NCI-H526 (cell line): ENCODE measurements at regions not wholly inside any gene's neighbourhood (a gene's known extent, or its start where the extent isn't known, plus 50 kb on each side); places are given as distances from the start of the nearest gene placed in this dataset.
"Not testable (repeated sequence)": the region's sequence is repeated elsewhere in the genome, so short reads cannot be mapped to it uniquely, and the experiment has no call there.

ENCODE experiments used
- DNase-seq, 2 experiments: peaks; one replicate each; lab custom pipeline; 2025; lab: John Stamatoyannopoulos, UW

DNA sequence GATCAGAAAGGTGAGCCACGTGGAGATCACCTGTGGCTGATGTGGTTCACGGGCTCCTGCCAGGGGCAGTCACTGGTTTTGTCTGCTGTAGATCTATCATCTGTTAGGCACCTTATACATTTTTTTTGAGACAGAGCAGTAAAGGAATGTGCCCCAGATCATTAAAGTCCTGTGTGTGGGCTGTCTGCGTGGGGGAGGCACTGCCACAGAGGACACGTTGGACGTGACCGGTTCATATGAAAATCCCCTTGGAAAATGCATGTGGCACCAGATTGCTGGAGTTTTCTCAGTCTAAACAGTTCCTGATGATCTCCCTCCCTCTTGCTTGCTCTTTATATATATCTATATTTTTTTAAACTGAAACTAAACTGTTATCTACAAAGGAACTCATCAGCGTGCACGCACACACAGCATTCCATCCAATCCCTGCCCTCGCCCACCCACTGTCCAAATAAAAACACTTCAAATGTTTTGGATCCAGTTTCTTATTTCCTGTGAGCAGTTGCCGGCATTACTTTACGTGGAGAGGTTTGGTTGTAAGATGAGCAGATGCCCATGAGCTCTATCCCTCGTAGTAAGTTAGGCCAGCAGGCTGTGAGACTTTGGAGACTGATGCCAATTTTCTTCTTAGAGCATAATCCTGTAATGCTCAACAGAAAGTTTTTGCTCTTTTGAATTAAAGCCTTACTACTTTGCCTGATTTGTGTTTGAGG, 161.6 kb upstream of the EXOC2 start:
- no peak for DNase-seq

DNA sequence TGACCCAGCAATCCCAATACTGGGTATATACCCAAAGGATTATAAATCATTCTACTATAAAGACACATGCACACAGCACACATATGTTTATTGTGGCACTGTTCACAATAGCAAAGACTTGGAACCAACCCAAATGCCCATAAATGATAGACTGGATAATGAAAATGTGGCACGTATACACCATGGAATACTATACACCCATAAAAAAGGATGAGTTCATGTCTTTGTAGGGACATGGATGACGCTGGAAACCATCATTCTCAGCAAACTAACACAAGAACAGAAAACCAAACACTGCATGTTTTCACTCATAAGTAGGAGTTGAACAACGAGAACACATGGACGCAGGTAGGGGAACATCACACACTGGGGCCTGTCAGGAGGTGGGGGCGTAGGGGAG, 159.3 kb upstream of the EXOC2 start:
- not testable (repeated sequence) for DNase-seq

DNA sequence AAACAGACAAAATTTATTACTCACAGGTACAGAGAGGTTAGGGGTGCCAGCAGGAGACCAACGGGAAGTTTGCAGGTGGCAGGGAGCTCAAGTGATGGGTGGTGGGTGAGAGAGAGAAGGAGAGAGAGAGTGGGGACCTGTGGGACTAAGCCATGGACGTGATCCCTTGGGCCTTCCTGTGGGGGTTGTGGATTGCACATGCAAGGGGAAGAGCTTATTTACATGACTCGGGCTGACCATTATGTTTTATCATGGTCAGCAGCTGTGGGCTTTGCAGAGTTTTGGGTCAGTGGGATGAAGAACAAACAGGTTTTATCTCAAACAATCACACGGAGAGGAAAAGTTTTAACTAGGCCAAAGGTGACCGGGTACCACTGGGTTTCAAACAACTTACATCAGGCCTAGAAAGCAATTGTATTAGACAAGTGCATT, 156.2 kb upstream of the EXOC2 start:
- DNase-seq: no peak

DNA sequence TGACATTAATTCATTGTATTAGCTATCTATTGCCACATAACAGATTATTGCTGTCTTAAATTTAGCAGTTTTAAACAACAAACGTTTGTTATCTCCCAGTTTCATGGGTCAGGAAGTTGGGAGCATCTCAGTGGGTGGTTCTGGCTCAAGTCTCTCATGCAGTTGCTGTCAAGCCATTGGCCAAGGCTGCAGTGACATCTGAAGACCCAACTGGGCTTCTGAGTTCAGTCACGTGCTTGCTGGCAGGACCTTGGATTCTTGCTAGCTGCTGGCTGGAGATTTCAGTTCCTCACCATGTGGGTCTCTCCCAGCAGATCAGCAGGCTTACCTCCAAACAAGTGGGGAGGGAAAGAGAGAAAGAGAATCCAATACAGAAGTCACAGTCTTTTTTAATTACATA, 152.6 kb upstream of the EXOC2 start:
- DNase-seq: no peak

DNA sequence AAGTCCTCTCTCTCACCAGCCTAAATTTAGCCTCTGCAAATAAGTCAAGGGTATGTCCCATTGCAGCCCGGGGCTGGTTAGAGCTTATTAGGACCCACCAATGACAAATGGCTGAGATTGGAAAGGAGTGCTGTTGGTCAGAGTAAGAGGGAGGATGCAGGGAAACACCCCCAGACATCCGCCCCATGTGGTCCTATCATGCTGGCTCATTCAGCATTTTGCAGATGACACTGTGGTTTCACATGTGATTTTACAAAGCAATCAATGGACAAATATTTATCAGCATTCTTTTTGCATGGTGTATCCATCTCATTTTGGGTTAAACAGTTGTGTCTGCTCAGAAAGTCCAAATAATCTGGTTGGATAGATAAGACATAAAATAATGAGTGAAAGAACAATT, 152.2 kb upstream of the EXOC2 start:
- no peak for DNase-seq

DNA sequence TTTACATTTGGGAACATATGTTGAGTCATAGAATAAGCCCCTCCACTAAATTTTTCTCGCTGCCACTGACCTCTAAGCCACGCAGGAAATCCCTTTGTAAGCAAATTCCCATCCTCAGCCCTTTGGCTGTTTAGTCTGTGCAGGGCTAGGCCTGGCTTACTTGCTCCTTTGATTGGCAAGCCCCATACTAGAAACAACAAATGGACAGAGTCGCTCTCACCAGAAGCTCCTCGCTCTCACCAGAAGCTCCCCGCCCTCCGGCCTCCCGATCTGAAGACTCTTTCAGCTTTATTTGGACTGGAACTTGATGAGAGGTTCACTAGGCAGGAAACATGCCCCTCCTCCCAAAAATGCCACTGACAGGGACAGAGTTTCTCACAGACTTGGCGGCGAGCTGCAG, 149.2 kb upstream of the EXOC2 start:
- no peak for DNase-seq

DNA sequence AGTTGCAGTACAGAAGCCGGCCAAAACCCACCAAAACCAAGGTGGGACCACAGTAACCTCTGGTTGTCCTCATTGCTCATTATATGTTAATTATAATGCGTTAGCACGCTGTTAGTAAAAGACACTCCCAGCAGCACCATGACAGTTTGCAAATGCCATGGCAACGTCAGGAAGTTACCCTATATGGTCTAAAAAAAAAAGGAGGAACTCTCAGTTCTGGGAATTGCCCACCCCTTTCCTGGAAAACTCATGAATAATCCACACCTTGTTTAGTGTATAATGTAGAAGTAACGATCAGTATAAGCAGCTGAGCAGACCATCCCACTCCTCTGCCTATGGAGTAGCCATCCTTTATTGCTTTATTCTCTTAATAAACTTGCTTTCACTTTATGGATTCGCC, 148.6 kb upstream of the EXOC2 start:
- DNase-seq: no peak

DNA sequence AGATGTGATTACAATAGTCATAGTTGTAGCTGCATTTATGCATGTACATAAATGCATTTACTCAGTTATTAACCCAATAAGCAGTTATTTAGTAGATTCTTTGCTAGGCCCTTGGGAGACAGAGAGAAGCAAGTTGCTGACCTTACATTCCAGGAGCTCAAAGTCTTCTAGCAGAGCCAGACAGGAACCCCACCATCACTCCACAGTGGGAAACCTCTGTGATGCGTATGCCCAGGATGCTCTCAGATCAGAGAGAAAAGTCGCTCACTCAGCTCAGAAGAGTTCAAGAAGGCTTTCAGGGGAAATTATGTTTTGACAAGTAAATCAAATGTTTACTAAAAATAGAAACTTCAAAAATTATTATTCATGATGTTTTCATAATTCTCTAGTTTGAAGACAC, 146.3 kb upstream of the EXOC2 start:
- no peak for DNase-seq

DNA sequence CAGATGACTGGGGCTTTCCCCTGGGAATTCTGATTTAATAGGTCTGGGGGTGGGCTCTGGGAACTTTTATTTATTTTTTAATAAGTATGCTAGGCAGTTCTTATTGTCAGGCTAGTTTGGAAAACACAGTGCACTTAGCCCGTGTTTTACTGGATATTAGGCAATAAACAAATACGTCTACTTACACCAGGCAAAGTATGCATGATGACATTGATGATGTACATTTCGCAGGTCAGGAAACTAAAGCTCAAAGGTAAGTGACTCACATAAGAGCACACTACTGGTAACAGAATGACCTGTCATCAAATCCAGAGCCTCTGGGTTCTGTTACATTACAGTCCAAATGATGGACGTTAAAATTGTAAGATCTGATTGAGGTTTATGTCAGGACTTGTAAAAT, 144.4 kb upstream of the EXOC2 start:
- no peak for DNase-seq

DNA sequence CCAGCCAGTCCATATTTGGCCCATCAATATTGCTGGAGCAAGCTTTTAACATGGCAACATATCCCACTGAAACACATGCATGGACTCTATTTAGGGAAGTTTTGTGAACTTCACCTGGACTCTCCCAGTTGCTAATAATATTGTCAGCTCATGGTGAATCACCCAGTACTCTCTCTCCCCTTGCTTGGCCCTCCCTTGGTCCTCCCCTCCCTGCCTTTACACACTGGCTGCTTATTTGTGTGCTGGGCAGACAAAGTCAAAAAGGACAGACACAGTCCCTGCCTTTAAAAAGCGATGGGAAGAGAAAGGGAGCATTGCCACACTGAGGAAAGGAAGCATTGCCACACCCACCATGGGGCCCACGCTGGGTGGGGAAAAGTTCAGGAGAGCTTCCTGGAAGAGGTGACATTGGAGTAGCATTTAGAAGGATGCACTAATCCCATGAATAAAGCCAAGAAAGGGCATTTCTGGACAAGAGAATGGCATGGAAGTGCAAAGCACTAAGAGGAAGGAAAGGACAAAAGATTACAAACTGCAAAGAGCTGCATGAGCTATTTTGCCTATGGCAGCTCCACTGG, 143.4 kb upstream of the EXOC2 start:
- DNase-seq: no peak

DNA sequence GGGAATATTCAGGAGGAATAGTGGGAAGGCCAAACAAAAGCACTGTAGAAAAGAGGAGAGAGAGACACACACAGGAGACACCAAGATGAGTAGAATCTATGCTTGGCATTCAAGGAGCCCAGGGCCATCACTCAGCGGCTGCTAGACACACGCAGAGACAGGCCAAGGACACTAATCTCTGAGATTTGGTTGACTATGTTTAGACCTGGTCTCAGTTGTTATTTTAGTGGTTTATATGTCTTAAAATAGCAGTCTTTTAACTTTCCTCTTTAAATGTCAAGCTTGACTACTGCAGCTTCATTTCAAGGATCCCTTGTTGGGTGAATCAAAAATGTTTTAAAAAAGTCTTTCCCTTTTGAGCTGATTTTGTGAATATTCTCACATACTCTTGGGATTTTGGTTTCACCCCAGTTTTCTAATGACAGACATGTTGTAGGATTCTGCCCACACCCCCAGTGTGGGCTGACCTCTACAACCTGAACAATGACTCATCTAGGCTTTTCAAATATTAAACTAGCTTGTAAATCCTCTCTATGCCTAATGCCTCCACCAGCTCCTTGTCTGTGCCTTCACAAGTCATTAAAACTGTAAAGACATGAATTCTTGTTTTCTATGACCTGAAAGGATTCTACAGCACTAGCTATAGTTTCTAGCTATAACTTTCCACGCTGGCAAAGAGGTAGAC, 142.7 kb upstream of the EXOC2 start:
- DNase-seq: no peak

DNA sequence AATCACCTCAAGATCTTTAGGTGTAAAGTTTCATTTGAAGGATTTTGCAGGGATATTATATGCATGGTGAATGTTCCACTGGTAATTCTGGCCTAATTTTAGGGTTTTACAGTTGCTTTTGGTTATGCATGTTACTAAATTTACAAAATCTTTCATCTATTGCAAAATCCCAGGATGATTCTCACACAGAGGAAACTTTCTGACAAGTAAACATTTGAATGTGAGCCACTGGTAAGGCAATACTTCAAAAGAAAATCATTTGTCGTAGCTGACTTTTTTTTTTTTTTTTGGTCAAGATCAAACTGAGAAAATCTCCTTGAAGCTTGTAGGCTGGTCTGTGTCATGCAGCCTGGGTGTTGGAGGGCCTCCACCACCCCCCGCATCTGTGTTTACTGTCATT, 141.9 kb upstream of the EXOC2 start:
- DNase-seq: no peak

DNA sequence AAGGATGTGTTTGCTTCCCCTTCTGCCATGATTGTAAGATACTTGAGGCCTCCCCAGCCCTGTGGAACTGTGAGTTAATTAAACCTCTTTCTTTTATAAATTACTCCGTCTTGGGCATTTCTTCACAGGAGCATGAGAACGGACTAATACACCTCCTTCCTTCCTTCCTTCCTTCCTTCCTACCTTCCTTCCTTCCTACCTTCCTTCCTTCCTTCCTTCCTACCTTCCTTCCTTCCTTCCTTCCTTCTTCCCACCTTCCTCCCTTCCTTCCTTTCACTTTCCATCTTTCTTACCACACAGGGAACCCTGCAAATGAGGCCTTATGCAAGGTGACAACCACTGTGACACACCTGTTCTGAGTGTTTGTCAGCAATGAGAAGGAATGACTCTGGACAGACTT, 141.3 kb upstream of the EXOC2 start:
- no peak for DNase-seq

DNA sequence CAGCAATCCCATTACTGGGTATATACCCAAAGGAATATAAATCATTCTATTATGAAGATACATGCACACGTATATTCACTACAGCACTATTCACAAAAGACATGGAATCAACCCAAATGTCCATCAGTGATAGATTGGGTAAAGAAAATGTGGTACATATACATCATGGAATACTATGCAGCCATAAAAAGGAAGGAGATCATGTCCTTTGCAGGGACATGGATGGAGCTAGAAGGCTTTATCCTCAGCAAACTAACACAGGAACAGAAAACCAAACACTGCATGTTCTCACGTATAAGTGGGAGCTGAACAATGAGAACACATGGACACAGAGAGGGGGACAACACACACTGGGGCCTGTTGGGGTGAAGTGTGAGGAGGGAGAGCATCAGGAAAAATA, 139.9 kb upstream of the EXOC2 start:
- not testable (repeated sequence) for DNase-seq

DNA sequence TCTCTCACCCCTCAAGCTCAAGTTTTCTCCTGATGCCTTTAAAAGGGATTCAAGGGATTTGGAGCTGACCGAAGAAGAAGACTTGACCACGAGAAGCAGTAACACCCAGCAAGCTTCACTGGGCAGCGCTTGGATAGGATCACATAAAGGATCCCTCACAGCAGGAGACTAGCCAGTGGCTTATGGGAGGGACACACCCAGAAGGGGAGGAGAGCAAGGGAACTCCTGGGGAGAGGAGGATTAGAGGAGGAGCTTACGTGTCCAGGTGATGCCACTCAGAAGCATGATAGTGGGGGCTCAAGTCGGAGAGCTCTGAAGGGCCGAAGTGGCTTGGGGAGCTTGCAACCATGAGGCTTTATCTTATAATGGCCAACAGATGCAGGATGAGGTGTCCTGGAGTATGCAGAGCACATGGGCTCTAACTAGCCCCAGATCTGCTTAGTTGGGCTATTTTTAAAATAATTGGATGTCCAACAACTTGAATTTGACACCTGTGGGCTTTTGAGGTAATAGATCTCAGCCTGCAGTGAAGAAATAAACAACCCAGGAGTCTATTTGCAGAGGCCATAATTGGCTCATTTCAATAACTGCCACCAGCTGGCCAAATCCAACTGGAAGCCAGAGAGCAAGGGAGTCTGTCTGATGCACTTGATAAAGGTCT, 137.9 kb upstream of the EXOC2 start:
- DNase-seq: no peak

DNA sequence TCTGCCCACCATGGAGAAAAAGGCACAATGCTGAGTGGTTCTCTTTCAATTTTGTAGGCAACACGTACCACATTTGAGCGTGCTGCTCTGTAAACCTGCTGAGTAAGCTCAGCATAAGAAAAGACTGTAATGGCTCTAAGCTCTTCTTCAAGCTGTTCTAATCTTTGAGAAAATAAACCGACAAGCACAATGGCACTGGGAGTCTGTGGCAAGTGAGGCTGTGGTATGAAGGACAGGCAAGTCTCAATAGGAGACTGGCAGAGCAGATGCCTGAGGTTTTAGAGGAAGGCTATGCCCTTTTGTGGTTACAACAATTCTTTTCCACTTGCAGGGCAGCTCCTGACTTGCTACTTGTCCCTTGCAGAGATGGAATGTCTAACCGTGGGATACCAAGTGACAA, 136.7 kb upstream of the EXOC2 start:
- DNase-seq: no peak

DNA sequence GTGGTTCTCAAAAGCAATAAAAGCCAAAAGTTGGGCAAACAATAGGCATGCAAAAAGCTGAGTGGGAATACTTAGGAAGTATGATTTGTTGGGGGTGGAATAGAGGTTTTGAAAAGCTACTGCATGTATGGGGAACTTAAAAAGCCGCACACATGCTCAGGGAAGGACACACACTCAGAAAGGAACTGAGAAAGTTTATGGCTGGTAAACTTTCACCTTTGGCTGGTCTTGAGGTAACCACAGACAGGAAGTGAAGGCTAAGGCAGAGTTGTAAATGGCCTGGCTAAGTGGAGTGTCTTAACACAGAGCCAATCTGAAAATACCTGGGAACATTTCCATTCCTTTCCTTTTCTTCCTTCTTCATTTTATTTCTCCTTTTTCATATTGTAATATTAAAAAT, 134.5 kb upstream of the EXOC2 start:
- DNase-seq: no peak

DNA sequence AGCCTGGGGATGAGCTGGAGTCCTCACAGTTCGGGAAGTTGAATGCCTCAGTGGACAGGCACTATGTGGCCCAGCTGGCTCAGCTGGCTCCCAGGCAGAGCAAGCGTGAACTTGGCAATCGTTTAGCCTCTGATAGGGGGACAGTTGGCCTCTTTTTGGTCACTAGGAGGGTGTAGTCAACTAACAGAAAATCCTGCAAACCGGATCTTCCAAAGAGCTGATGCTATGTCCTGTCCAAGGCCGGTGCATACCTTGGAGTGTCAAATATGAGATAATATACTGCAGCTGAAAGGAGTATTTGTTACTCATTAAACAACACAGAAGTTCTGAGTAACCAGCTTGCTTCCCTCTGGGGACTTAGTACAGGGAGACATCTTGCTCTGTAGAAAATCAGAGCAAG, 126.2 kb upstream of the EXOC2 start:
- no peak for DNase-seq

DNA sequence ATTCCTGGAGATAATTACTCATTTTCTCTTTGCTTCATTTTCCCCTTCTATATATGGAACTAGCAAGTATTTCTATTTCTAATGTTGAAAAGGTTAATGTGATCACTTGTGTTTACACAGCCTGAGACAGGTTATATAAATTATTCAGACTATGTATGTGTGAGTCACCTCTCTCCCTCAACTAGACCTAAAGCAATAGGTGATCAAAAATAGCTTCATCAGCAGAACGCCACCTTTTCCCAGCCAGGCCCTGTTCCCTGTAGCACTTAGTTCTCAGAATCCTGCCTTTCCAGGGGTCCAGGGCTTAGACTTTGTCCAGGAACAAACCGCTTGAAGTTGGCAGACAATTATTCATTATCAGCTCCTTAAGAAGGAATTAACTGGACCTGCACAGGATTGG, 125.3 kb upstream of the EXOC2 start:
- no peak for DNase-seq

DNA sequence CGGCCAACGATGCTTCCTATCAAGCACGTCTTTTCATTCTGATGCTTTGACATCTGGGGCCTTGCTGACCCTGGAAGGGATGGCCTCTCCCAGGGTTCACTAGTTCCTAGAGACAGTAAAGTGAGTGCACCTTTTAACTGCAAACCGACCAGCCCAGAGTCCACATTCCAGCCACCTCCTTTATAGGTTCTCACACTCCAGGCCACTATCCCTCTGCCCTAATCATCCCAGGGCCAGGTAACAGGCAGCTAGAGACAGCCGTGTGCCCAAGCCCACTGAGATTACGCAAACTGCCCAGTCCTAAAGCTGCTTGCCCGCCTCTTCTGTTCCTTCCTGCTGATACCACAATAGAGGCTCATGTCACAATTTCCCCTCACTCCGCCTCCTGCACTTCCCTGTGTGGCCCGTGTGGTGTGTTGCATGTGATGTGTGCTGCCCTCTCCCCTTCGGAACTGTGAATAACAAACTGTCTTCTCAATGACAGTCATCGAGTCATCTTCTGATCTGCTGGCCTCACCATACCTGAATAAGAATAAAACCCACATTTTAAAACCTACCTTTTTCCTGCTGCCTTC, 123.7 kb upstream of the EXOC2 start:
- DNase-seq: no peak

DNA sequence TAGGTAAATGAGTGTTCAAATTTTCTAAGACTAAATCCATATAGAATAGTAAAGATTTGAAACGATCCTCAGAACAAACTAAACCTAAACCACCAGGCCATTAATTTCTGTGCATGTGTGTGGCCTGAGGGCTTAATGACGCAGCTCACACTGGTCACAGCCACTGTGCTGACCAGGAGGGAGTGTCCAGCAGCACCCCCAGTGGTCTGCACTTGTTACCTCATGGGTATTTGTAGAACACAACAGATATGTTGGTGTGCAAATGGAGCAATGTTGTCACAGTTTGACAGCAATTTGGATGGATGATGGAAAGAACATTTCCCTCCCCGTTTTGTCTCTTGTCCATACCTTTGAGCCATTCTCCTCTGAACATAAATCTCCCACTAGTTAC, 122.4 kb upstream of the EXOC2 start:
- no peak for DNase-seq
